GM12878 (cell line): ENCODE measurements at regions not wholly inside any gene's neighbourhood (a gene's known extent, or its start where the extent isn't known, plus 50 kb on each side); places are given as distances from the start of the nearest gene placed in this dataset.

Source experiments
- EZH2 ChIP-seq: IDR thresholded peaks from 2 replicates; pipeline ENCODE4 v1.6.1; 2012; ENCODE audit warnings: low read depth, mild to moderate bottlenecking, control low read depth, inconsistent platforms, low read length, borderline replicate concordance; ENCODE audit not compliant: control insufficient read depth
- POLR2A ChIP-seq: IDR thresholded peaks from 2 replicates; pipeline ENCODE4 v1.6.1; 2011; ENCODE audit warnings: low read depth, mild to moderate bottlenecking, low read length
- RAD21 ChIP-seq: IDR thresholded peaks from 2 replicates; pipeline ENCODE4 v1.6.1; 2011; ENCODE audit warnings: mild to moderate bottlenecking, low read depth, low read length, moderate library complexity; ENCODE audit not compliant: insufficient read depth
- TAF1 ChIP-seq: IDR thresholded peaks from 2 replicates; pipeline ENCODE4 v1.6.1; 2011; ENCODE audit warnings: mild to moderate bottlenecking, low read depth, low read length, borderline replicate concordance
- TF ChIP-seq, protein P1 (sequence below): fragments of 450-650 bp; IDR thresholded peaks from 2 replicates; pipeline ENCODE4 v1.6.1; 2017; ENCODE audit warnings: mild to moderate bottlenecking, moderate library complexity
- TF ChIP-seq, protein P2 (sequence below): IDR thresholded peaks from 2 replicates; pipeline ENCODE4 v1.6.1; 2012; ENCODE audit warnings: low read depth, low read length, improper control_type of control experiment
- TF ChIP-seq, protein P3 (sequence below): fragments of 150-350 bp; IDR thresholded peaks from 2 replicates; pipeline ENCODE4 v1.6.1; 2016; ENCODE audit warnings: low read depth, low read length
- TF ChIP-seq, protein P4 (sequence below): IDR thresholded peaks from 2 replicates; pipeline ENCODE4 v1.6.1; 2011; ENCODE audit warnings: low read depth, low read length, improper control_type of control experiment, borderline replicate concordance

DNA sequence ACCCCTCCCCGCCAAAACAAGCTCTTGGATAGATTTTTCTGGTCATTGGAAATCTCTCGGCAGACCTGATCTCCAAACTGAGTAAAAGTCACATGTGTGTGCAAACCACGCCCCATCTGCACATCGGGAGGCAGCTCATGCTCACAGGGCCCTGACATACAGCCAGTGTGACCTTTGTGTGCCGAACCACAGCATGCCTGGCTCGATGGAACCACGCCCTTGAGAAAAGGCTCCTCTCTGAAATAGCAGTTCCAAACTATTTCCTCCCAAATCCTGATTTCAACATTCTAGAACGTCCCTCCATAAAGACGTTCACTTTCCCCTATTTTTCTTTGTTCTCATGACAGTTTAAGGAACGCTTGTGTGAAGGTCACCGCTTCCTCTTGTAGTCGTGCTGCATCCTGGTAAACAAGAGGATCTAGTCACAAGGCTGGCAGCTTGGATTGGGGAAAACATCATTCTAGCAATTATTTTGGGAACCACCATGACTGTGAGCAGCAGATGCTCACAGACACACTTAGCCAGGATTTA is 59.3 kb upstream of the MAP4K4 start:
- no peak for TF ChIP-seq POLR2A
- TF ChIP-seq, protein P1, sequence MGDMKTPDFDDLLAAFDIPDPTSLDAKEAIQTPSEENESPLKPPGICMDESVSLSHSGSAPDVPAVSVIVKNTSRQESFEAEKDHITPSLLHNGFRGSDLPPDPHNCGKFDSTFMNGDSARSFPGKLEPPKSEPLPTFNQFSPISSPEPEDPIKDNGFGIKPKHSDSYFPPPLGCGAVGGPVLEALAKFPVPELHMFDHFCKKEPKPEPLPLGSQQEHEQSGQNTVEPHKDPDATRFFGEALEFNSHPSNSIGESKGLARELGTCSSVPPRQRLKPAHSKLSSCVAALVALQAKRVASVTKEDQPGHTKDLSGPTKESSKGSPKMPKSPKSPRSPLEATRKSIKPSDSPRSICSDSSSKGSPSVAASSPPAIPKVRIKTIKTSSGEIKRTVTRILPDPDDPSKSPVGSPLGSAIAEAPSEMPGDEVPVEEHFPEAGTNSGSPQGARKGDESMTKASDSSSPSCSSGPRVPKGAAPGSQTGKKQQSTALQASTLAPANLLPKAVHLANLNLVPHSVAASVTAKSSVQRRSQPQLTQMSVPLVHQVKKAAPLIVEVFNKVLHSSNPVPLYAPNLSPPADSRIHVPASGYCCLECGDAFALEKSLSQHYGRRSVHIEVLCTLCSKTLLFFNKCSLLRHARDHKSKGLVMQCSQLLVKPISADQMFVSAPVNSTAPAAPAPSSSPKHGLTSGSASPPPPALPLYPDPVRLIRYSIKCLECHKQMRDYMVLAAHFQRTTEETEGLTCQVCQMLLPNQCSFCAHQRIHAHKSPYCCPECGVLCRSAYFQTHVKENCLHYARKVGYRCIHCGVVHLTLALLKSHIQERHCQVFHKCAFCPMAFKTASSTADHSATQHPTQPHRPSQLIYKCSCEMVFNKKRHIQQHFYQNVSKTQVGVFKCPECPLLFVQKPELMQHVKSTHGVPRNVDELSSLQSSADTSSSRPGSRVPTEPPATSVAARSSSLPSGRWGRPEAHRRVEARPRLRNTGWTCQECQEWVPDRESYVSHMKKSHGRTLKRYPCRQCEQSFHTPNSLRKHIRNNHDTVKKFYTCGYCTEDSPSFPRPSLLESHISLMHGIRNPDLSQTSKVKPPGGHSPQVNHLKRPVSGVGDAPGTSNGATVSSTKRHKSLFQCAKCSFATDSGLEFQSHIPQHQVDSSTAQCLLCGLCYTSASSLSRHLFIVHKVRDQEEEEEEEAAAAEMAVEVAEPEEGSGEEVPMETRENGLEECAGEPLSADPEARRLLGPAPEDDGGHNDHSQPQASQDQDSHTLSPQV: no peak
- TF ChIP-seq, protein P2, sequence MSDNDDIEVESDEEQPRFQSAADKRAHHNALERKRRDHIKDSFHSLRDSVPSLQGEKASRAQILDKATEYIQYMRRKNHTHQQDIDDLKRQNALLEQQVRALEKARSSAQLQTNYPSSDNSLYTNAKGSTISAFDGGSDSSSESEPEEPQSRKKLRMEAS: no peak
- no peak for TF ChIP-seq EZH2
- TF ChIP-seq, protein P3, sequence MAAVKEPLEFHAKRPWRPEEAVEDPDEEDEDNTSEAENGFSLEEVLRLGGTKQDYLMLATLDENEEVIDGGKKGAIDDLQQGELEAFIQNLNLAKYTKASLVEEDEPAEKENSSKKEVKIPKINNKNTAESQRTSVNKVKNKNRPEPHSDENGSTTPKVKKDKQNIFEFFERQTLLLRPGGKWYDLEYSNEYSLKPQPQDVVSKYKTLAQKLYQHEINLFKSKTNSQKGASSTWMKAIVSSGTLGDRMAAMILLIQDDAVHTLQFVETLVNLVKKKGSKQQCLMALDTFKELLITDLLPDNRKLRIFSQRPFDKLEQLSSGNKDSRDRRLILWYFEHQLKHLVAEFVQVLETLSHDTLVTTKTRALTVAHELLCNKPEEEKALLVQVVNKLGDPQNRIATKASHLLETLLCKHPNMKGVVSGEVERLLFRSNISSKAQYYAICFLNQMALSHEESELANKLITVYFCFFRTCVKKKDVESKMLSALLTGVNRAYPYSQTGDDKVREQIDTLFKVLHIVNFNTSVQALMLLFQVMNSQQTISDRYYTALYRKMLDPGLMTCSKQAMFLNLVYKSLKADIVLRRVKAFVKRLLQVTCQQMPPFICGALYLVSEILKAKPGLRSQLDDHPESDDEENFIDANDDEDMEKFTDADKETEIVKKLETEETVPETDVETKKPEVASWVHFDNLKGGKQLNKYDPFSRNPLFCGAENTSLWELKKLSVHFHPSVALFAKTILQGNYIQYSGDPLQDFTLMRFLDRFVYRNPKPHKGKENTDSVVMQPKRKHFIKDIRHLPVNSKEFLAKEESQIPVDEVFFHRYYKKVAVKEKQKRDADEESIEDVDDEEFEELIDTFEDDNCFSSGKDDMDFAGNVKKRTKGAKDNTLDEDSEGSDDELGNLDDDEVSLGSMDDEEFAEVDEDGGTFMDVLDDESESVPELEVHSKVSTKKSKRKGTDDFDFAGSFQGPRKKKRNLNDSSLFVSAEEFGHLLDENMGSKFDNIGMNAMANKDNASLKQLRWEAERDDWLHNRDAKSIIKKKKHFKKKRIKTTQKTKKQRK: no peak
- no peak for TF ChIP-seq RAD21
- TF ChIP-seq TAF1: no peak
- TF ChIP-seq, protein P4, sequence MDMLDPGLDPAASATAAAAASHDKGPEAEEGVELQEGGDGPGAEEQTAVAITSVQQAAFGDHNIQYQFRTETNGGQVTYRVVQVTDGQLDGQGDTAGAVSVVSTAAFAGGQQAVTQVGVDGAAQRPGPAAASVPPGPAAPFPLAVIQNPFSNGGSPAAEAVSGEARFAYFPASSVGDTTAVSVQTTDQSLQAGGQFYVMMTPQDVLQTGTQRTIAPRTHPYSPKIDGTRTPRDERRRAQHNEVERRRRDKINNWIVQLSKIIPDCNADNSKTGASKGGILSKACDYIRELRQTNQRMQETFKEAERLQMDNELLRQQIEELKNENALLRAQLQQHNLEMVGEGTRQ: no peak
